ENCODE measurements at regions not wholly inside any gene's neighbourhood (a gene's known extent, or its start where the extent isn't known, plus 50 kb on each side); places are given as distances from the start of the nearest gene placed in this dataset.
"Not testable (repeated sequence)": the region's sequence is repeated elsewhere in the genome, so short reads cannot be mapped to it uniquely, and the experiment has no call there.

DNA sequence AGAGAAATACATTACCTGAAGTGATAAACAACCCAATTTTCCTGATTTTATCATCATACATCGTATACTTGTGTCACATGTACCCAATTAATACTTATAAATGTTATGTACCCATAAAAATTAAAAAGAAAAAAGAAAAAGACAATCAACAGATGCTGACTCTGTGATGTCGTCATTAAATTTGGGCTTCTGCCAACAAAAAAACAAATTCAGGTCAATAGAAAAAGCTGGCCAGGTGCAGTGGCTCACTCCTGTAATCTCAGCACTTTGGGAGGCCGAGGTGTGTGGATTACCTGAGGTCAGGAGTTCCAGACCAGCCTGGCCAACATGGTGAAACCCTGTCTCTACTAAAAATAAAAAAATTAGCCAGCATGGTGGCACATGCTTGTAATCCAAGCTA, 174.4 kb downstream of the ZIC4 start:
- not testable (repeated sequence) for DNase-seq

DNA sequence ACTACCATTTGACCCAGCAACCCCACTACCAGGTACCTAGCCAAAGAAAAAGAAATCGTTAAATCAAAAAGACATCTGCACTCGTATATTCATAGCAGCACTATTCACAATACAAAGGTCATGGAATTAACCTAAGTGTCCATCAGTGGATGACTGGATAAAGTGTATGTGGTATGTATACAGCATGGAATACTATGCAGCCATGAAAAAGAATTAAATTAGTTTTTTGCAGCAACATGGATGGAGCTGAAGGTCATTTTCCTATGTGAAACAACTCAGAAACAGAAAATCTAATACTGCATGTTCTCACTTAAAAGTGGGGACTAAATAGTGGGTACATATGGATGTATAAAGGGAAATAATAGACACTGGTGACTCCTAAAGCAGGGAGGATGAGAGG, 175.2 kb downstream of the ZIC4 start:
- DNase-seq: no peak

DNA sequence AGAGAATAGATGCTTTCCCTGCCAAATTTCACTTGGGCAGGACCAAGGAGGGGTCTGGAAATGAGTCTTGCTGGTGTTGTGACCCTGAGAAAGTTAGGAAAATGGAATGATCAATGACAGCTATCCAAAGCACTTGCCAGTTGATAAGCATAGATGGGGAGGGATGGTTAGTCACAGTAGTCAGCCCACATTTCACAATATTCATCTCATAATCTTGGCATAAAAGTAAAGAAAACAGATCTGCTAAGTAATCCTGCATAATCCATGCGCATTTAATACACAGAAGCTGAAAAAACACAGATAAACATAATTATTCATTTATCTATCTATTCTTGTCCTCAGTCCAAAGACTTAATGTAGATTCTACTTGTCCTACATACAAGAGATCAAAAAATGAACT, 184.1 kb downstream of the ZIC4 start:
- DNase-seq: no peak

DNA sequence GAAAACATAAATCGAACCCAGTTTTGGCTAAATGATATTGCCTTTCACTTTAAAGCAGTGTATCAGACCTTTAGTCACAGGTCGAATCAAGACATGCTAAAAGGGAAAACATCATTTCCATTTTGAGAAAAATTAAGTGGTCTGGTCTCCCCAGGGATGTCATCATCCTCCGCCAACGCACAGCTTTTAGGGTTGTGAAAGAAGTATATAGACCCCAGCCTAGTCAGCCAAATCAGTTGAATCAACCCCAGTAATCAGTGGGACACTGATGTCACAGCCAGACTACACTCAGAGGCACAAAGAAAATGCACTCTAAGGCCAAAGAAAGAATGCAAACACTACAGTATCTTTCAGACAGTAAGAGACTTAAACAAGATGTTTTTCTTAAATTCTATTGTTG, 187.4 kb downstream of the ZIC4 start:
- DNase-seq: no peak

DNA sequence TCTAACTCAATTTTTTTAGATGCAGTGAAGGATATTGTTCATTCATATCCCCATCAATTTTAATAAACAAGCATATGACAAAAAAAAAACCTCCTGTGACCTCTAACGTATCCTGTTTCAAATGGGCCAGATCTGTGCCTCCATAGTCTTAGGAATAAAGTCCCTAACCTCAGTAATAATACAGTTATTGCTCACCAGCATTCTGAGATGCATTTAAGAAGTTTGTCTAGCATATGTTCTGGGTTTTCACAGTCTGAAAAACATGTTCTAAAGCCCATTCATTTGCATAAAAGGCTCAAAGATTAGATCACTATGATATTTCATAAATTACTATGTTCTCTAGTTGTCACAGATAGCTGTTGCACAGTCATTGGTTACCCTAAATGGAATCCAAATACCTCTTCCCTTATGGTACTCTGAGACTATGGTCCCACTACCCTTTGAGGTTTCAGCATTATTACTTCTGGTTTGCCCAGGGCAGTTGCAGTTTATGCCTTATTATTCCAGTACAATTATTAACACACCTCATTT, 190.1 kb downstream of the ZIC4 start:
- DNase-seq: no peak

DNA sequence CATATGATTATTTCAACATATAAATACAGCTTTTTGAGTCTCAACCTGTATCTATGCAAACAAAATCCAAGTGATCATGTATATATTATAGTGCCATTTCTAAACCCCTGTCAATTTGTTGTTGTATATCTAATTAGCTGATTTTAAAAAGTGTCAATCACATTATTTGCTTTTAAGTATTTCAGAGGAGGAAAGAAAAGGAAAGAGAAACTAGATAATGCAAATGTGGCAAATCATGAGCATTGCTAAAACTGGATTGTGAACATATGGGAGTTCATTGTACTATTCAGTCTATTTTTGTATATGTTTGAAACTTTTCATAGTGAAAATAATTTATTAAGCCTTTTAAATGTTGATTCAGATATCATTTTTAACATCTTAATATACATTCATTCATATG, 190.7 kb downstream of the ZIC4 start:
- no peak for DNase-seq

DNA sequence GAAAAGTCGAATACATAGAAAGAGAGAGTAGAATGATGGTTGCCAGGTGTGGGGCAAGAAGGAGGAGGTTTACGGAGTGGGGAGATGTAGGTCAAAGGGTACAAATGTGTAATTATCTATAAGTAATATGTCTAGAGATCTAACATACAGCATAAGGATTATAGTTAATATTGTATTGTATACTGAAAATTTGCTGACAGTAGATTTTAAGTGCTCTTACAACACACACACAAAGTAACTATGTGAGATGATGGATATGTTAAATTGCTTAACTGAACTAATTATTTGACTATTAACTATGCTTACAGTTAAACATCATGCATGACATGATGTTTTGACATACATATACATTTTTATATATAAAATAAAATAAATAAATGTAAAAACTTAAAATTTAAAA, 192.7 kb downstream of the ZIC4 start:
- DNase-seq: no peak

DNA sequence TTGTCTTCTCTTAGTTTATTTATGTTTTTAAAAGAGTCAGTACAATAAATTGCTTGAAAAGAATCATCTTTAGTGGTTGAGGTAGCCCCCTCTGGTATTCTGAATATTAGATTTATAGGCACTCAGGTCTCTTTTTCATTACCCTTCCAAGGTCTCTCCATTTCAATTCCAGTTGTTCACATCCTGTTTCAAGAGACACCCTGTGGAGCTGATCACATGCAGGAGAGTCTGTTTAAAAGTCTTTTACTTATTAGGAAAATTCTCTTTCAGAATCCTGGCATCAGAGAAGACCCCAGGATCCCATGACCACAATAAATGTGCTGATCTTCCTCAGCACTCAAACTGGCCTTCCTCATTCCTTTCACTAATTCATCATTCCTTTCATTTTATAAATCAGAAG, 195.7 kb downstream of the ZIC4 start:
- no peak for DNase-seq

DNA sequence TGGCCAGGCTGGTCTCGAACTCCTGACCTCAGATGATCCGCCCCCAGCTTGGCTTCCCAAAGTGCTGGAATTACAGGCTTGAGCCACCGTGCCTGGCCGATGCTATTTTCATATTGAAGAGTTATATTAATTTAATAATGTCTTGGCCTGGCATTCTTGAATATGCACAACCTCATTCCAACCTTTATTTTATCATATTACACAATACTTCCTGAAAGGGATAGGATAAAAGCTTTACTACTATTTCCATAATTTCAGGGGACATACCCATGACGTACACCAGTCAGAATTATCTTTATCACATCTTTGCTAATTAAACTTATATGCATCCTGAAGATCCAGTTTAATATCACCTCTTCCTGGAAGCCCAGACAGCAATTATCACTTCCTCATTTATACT, 205.3 kb downstream of the ZIC4 start:
- DNase-seq: no peak

DNA sequence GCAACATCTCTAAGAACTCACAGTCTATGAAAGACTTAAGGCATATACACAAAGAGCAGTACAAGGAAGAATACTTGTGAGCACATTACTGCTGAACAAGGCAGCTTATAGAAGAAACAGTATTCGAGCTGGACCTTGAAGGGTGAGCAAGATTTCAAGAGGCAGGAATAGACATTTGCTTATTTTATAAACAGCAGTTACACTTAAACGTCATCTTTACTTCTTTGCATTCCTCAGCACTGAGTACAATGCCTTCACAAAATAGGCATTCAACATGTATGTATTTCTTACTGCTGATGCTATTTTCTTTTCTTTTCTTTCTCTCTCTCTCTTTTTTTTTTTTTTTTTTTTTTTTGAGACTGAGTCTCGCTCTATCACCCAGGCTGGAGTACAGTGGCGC, 205.8 kb downstream of the ZIC4 start:
- no peak for DNase-seq

DNA sequence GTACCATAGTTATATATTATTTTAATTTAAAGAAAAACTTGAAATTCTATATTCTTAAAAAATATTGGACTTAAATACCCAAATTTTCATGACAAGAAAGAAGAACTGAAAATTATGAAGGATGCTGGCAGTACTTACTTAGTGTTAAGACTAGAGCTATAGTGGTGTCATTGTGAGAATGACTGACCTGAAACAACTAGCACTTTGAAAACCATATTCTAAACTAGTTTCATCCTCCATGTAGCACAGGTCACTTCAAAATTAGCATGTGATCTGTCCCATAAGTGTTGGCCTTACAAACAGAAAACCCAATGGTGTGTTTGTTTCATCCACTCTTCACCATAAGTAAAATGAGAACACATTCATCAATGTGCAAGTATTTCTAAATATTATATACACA, 208.6 kb downstream of the ZIC4 start:
- DNase-seq: no peak

DNA sequence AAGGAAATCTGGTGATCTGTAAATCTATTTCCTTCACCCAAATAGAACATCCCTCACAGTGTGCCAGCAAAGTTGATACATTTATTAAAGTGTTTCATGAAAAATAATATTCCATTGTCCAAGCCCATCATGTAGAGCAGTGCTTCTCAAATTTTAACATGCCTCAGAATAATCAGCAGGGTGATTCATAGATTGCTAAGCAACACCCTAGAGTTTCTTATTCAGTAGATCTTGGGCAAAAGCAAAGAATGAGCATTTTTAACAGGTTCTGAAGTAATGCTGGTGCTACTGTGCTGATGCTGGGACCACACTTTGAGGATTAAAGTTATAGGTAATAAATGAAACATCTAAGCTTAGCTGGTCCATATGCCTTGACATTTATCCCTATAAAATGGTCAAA, 210.5 kb downstream of the ZIC4 start:
- DNase-seq: no peak

DNA sequence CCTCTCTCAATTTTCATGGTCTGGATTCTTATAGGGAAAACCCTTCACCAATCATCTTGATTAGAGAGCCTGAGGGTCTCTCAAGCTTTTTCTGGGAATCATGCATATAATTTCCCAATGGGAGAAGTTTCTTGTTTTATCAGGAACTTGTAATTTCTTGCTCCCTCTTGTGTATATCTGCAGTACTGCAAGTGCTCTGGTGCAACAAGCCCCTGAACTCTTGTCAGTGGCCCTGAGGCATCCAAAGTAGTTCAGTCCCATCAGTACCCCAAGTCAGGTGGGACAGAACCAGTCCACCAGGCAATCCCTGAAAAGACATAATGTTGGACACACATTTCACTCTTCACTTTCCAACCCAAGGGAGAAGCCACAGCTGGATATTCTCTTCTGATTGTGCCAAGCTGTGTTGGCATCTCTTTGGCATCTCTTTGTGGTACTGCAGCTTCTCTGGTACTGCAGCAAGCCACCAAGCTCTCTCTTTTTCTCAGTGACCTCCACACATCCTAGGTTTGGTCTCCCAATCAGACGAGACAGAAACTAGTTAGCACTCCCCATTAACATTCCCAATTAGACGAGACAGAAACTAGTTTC, 214.5 kb downstream of the ZIC4 start:
- DNase-seq: peak in 2 of 3 experiments; percentile 34 to 80

DNA sequence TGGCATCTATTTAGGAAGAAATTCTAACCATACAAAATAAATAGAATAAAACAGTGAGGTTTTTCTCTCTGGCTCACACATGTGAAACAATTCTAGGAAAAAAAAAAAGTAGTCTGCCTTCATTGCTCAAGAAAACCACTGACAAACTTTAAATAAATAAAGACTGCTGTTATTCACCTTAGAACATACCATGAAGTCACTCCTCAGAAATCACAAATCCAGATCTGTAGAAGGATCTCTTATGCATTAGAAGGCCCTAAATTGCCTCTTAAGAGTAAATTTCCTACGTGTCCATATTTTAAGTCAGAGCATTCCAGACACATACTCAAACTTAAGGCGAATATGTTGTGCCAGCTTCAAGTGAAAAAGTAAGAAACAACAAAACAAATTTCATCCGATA, 217.3 kb downstream of the ZIC4 start:
- DNase-seq: no peak

DNA sequence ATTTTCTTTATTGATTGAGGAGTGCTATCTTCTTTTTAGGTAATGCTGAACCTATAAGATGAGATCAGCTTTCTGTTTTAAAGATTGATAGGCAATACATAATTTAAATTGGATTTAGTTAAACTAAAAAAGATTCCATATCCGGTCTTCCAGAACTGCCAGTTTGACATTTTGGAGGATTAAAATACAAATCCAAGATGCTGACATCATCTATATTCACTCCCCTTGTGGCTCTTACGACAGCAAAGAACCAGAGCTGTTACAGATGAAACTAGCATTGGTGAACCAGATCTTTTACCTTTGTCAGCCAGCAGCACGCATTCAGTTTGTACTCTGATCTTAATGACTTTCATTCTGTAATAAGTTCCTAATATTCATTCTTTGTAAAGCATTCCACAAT, 218.7 kb downstream of the ZIC4 start:
- no peak for DNase-seq

DNA sequence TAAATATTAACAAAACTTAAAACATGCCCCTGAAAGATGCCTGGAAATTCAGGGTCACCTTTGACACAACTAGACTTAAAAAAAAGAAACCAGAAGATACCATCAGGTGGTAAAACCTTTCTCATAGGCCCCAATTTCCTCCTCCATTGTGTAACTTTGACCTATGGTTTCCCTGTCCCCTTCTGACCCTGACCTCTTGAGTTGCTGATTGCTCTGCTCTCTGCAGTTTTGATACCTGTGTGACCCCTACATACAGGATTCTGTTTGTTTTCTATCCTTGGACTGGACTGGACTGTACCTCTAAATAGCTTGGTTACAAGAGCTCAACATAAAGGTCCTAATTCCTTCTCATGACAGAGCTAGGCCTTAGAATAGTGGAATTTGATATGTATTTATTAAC, 220.6 kb downstream of the ZIC4 start:
- DNase-seq: no peak

DNA sequence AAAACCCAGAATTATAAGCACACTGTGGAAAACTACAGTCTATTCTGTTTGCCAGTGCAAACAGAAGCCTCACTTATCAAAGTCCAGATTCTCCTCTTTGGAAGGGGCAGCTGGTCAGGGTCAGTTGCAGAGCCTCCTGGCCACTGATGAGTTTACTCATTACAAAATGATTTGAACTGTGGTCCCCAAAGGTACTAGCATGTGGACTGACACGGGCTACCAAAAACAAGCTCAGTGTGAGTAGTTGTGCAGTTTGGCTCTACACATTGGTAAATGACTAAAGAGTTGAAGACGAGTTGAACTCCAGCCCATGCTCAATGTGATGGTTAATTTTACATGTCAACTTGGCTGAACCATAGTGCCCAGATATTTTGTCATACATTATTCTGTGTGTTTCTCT, 221.5 kb downstream of the ZIC4 start:
- DNase-seq: no peak

DNA sequence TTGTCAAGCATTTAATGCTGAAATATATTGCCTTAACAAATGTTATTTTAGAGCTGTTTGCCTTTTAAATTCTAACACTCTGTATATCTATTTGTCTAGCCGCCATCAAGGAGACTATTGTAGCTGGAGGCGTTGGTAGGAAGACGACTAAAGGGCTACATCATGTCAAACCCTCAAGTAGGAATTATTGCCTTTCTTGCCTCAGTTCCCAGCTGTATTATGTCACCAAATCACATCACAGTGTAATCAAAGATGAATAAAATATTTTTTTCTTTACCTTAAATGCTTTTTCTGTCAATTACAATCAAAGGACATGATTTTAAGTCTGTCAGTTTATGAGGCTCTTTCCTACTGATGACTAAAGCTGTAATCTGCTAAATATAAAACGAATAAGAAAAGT, 233.1 kb downstream of the ZIC4 start:
- DNase-seq: peak in 1 of 3 experiments; percentile 6

DNA sequence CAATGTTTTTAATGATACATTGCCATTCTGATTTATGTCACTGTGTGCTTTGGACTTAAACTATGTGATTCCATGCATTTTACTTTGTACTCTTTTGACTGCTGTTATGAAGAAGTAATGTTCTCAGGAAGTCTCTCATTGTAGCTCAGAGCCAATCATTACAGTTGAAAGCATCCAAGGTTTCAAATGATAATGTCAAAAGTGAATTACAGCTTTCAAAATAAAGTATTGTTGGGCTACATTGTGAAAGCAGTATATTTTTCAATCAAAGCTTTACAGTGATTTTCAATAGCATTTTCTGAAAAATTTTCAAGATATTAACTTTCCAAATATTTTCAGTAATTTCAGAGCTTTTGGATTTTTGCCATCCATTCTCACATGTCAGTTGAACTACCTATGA, 243.6 kb downstream of the ZIC4 start:
- DNase-seq: no peak

DNA sequence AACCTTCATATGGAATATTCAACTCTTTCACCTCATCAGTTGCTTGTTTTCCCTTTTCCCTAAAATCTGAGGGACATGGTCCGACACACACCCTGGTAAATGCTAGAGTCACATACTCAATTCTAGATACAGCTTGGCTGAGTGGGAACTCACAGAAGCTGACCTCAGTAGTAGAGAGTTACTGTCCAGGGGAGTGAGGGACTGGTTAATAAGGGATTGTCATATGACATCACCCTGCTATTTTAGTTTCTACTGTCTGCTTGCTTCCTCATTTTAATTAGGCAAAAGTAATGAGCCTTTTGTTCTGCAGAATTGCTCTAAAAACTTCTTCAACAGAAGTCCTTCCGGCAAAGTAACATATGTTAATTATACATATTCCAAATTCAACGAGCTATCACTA, 244.5 kb downstream of the ZIC4 start:
- peak in 1 of 3 experiments; percentile 23 for DNase-seq

DNA sequence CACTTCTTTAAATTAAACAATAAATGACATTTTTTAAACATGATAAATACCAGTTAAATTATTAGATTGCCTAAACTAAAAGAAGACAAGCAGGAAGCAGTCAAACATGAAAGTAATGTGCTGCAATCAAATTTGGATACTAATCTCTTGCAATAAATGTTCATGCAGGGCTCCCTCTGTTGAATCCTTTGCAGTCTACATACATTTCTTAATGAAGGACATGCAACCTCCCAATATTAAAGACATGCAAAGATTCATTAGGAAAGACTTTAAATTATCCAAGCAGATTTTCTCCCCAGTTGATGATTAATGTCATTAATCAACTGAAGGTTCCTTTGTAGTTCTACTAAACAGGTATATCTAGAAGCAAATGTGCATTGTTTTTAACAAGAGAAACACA, 245.4 kb downstream of the ZIC4 start:
- DNase-seq: no peak

DNA sequence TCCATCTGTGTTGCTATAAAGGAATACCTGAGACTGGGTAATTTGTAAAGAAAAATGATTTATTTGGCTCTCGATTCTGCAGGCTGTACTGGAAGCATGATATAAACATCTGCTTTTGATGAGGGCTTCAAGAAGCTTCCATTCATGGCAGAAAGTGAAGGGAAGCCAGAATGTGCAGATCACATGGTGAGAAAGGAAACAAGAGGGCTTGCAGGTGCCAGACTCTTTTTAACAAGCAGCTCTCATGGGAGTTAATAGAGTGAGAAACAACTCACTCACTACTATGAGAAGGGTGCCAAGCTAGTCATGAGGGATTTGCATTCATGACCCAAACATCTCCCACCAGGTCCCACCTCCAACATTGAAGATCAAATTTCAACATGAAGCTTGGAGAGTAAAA, 247.2 kb downstream of the ZIC4 start:
- peak in 1 of 3 experiments; percentile 32 for DNase-seq

DNA sequence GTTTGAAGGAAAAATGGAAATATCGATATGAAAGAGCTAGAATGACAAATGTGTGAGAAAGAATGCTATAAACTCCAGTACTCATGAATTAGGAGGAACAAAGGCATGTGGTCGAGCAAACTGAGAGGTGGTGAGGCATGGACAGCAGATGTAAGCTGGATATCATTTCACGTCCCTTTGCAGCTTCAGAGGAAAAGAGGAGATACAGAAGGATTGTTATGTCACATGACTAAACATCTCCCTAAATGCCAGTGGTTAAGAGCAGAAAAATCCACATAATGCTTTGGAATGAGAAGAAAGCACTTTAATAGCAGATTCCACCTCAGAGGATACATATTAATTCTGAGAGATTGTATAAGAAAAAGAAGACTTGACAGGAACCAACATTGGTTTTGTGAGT, 248.7 kb downstream of the ZIC4 start:
- DNase-seq: no peak

DNA sequence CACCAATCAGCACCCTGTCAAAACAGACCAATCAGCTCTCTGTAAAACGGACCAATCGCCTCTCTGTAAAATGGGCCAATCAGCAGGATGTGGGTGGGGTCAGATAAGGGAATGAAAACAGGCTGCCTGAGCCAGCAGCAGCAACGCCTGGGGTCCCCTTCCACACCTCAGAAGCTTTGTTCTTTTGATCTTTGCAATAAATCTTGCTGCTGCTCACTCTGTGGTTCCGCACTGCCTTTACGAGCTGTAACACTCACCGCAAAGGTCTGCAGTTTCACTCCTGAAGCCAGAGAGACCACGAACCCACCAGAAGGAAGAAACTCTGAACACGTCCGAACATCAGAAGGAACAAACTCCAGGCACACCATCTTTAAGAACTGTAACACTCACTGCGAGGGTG, 251.4 kb downstream of the ZIC4 start:
- not testable (repeated sequence) for DNase-seq

DNA sequence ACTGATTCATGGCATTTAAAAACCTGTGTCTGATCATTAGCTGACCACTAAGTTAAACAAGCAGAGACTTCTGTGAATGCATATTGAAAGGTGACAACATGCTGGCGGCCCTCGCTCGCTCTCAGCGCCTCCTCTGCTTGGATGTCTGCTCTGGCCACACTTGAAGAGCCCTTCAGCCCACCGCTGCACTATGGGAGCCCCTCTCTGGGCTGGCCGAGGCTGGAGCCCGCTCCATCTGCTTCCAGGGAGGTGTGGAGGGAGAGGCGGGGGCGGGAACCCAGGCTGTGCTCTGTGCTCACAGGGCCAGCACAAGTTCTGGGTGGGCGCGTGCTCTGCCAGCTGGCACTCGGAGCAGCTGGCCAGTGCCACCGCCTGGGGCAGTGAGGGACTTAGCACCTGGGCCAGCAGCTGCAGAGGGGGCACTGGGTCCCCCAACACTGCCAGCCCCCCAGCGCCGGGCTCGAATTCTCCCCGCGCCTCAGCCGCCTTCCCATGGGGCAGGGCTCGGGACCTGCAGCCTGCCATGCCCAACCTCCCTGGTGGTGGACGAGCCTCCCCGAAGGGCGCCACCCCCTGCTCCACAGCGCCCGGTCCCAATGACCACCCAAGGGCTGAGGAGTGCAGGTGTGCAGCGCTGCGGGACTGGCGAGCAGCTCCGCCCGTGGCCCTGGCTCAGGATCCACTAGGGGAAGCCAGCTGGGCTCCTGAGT, 252.4 kb downstream of the ZIC4 start:
- no peak for DNase-seq

Data from NCI-H1417 (cell line).